MM.1S (cell line): ENCODE measurements at regions not wholly inside any gene's neighbourhood (a gene's known extent, or its start where the extent isn't known, plus 50 kb on each side); places are given as distances from the start of the nearest gene placed in this dataset.

ENCODE experiments used
- EZH2 ChIP-seq: fragments of 300-600 bp; sonication (generic); optimal IDR thresholded peaks from 2 replicates; pipeline ENCODE3; 2017; ENCODE audit warnings: low read depth, mild to moderate bottlenecking, antibody characterized with exemption, low read length, mixed read lengths
- EZH2phosphoT487 ChIP-seq: fragments of 300-600 bp; sonication (generic); IDR thresholded peaks from 2 replicates; pipeline ENCODE4 v1.6.1; 2018; ENCODE audit warnings: antibody characterized with exemption, low read length
- TF ChIP-seq, protein P1 (sequence below): fragments of 300-600 bp; sonication (generic); IDR thresholded peaks from 2 replicates; pipeline ENCODE4 v1.5.1; 2016; ENCODE audit warnings: antibody characterized with exemption, low read length, mixed read lengths

DNA sequence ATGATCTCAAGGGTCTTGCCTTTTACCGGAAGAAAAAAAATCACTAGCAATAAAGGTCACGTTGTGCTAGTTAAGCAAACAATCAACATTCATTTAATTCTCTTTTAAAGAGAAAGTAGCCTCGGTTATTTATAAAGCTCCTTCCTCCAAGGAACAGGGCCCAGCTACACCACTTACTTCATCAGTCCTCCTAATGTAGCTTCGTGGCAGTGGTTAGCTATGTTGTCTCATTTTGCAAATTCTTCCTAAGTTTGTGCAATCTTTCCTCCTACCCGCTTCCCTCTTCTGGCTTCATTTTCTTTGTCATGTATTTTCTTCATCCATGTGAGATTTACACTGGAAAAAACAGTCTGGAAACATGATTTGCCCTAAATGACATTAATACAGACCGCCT lies 554.2 kb downstream of the NUF2 start:
- TF ChIP-seq, protein P1, sequence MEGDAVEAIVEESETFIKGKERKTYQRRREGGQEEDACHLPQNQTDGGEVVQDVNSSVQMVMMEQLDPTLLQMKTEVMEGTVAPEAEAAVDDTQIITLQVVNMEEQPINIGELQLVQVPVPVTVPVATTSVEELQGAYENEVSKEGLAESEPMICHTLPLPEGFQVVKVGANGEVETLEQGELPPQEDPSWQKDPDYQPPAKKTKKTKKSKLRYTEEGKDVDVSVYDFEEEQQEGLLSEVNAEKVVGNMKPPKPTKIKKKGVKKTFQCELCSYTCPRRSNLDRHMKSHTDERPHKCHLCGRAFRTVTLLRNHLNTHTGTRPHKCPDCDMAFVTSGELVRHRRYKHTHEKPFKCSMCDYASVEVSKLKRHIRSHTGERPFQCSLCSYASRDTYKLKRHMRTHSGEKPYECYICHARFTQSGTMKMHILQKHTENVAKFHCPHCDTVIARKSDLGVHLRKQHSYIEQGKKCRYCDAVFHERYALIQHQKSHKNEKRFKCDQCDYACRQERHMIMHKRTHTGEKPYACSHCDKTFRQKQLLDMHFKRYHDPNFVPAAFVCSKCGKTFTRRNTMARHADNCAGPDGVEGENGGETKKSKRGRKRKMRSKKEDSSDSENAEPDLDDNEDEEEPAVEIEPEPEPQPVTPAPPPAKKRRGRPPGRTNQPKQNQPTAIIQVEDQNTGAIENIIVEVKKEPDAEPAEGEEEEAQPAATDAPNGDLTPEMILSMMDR = no peak
- TF ChIP-seq EZH2 = no peak
- TF ChIP-seq EZH2phosphoT487 = no peak
